H7 (cell line): ENCODE measurements at regions not wholly inside any gene's neighbourhood (a gene's known extent, or its start where the extent isn't known, plus 50 kb on each side); places are given as distances from the start of the nearest gene placed in this dataset.

Source experiments
- DNase-seq: peaks from one replicate; pipeline ENCODE4 v3.0.0; 2012
- H3K27me3 ChIP-seq: 2 replicates; pipeline ENCODE4 v1.6.0; 2011; ENCODE audit warnings: mild to moderate bottlenecking, low read length; ENCODE audit not compliant: control insufficient read depth, insufficient read depth
- H3K36me3 ChIP-seq: replicated peaks from 2 replicates; pipeline ENCODE4 v1.5.1; 2011; ENCODE audit warnings: low read length; ENCODE audit not compliant: control insufficient read depth, insufficient read depth
- H3K4me3 ChIP-seq: 2 replicates; pipeline ENCODE4 v1.5.1; 2011; ENCODE audit warnings: low read depth, mild to moderate bottlenecking, control low read depth, low read length, moderate library complexity; ENCODE audit not compliant: insufficient read depth

DNA sequence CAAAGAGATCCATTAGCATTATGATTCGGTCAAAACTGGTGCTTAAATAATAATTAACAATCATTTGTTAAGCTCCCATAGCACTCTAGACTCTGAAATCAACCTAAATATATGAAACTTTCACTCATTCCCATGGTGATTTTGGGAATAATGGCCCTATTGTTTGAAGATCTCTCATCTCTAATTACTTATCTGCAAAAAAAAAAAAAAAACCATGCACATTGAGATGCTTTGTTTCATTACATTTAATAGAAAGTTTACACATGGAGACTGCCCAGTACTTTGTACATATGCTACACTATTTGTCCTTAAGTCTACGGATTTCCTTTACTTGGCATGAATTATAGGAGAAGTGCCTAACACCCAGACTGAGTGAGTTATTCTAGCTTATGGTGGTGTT, 280.6 kb upstream of the MEOX2 start:
- Histone ChIP-seq H3K4me3 (no peak overlapping the region), H3K36me3 (no peaks in the 10 kb centered on the region), H3K27me3 (no peaks in the 10 kb centered on the region)
- no peak for DNase-seq

DNA sequence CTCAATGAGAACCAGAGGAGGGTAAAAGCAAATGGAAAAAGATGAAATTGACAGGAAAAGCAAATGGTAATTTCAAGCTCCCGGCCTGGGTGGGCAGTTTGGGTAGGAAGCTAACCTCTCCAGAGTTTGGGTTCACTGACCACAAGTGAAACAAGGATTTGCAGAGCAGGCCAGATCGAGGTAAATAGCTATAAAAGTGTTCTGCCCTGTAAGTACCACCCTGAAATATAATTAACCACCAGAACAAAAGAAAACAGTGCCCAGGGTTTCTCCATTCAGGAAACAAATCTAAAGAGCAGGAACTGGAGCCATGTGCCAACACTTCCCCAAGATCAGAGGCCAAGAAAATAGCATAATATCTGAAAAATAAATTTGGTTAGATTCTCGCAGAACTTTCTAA, 276.7 kb upstream of the MEOX2 start:
- H3K27me3 ChIP-seq: no peaks in the 10 kb centered on the region
- no peak for DNase-seq
- no peak overlapping the region for H3K4me3 ChIP-seq

DNA sequence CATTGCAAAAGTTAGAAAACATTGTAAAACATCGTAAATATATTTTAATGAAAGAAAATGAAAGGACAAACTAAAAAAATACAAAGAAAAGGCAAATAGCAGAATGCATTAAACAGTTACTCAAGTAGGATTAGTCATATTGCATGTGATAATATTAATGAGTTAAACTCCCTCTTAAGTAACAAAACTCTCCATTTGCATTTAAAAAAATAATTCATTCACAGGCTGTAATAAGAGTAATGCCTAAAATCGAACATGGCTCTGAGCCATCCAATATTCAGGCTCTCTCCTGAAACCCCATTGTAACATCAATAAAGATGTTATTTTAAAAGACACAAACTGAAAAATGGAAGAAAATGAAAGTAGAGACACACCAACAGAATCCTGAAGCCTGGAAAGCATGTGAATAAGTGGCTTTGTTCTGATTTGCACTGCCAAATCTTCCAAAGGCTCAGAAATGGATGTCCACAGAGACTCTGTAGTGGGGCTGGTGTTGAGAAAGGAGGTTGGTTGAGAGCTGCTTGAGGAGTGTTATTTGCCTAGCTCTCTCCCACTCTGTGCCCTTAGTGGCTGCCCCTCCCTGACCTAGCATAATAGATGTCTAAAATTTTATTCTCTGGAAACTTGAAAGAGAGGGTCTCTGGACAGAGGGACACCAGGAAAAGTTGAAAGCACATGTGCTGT, 268.3 kb upstream of the MEOX2 start:
- H3K4me3 ChIP-seq: no peak overlapping the region
- DNase-seq: no peak
- no peaks in the 10 kb centered on the region for H3K36me3 ChIP-seq
- H3K27me3 ChIP-seq: no peaks in the 10 kb centered on the region

More for the DNA sequence above, 276.7 kb upstream of the MEOX2 start:
- no peaks in the 10 kb centered on the region for H3K36me3 ChIP-seq

DNA sequence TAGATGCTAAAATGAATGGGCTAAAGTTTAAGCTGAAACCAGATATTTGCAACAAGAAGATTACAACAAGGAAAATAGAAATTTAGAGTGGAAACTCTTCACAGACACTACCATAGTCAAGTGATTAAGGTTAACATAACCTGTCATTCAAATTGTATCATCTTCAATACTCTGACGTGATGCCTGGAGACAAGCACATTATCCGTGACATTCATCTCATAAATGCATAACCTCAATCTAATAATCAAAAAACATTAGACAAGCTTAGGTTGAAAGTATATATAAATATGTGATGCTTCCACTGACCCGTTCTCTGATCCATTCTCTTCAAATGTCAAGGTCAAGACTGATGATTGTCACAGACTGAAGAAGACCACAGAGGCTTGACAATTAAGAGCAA, 263.8 kb upstream of the MEOX2 start:
- H3K36me3 ChIP-seq: no peaks in the 10 kb centered on the region
- no peak overlapping the region for H3K4me3 ChIP-seq
- H3K27me3 ChIP-seq: no peaks in the 10 kb centered on the region
- no peak for DNase-seq

DNA sequence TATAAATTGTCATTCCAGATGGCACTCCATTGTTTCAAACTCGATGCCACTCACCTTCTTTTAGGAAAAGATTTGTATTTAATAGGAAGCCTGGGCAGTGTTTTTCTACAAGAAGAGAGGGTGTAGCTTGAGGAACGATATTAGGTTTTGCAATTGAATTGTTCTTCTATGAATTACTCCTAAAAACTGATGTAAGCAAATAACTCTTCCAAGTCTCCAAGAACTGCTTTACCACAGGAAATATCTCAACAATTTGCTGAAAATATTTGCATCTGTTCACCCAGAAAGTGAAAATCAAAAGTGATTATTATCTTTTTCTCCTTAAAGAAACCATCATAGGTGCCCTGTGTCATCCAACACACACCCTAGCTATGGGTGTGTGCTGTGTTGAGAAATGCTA, 261.3 kb upstream of the MEOX2 start:
- Histone ChIP-seq H3K36me3 (no peaks in the 10 kb centered on the region), H3K27me3 (no peaks in the 10 kb centered on the region), H3K4me3 (no peak overlapping the region)
- DNase-seq: no peak

DNA sequence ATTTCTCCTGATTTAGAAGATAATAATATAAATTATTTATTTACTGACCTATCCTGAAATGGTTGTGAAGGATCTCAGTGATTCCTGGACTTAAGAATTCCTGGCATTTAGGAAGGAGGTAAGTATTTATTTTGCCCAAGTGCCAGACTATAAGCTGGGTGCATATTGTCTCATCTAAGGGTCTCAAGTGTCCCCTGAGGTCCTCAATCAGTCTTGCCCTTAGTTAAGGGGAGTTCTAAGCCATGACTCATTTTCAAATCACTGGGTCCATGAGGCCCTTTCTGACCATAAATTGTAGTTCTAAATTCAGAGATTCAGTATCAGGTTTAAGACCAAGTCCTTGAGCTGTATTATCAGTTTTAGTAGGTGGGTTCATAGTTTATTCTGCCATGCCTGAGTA, 251.6 kb upstream of the MEOX2 start:
- no peak for DNase-seq
- peaks cover 2% of the 10 kb centered on the region; the same call in 1 of the 2 replicates for H3K27me3 ChIP-seq
- no peak overlapping the region for H3K4me3 ChIP-seq
- H3K36me3 ChIP-seq: no peaks in the 10 kb centered on the region

DNA sequence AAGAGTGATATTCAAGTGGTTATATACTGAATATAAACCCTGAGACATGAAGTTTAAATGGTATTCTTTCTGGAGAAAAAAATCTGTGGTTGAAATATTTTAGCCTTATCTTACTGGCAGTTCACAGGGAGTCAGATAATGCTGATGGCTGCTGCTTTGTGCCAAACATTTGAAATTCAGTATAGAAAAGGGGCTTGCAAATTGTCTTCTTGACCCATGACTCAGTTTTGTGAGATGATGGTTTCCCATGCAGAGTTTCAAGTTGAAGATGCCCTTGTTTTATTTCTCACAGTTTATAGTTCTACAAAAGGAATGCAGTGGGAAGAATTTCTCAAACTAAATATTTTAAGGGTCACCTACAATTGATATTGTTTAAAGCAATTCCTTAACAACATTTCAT, 251.1 kb upstream of the MEOX2 start:
- no peak for DNase-seq
- Histone ChIP-seq H3K27me3 (peaks cover 2% of the 10 kb centered on the region; the same call in 1 of the 2 replicates), H3K4me3 (no peak overlapping the region), H3K36me3 (no peaks in the 10 kb centered on the region)

DNA sequence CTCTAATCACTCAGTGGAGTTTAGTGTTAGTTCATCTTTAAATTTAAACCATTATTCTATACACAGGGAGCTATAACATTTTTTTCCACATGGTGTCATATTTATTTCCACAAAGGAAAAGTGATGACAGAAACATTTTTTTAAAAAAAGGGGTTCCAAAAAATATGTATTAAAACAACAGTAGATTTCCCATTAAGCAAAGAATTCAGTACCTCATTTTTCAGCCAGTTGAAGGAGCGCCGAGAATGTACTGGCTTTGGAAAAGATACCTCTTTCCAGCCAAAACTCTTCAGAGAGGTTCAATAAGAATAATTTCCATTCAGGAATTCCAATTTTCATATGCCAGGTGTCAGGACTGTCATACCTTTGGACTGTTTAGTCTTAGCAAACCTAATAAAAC, 250.5 kb upstream of the MEOX2 start:
- H3K27me3 ChIP-seq: peaks cover 2% of the 10 kb centered on the region; the same call in 1 of the 2 replicates
- no peak overlapping the region for H3K4me3 ChIP-seq
- no peaks in the 10 kb centered on the region for H3K36me3 ChIP-seq
- DNase-seq: no peak

DNA sequence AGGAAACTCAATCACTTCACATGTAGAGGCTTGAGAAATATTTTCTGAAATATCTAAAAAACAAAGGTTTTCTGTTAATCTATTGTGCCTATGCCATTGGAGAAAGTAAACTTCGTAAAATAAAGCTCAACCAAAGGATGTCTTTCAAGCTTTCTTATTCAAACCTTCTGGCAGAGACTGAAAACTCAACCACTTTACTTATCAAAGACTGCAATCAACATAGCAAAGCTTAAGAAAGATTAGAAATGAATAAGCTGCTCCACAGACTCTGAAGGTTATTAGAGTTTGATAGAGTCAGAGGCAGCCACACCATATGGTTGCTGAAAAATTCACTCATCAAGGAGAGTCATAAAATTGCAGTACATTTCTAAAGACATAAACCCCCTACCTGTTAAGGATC, 245.8 kb upstream of the MEOX2 start:
- peaks cover 2% of the 10 kb centered on the region; the same call in 1 of the 2 replicates for H3K27me3 ChIP-seq
- no peak overlapping the region for H3K4me3 ChIP-seq
- H3K36me3 ChIP-seq: no peaks in the 10 kb centered on the region
- peak; percentile 2 for DNase-seq

DNA sequence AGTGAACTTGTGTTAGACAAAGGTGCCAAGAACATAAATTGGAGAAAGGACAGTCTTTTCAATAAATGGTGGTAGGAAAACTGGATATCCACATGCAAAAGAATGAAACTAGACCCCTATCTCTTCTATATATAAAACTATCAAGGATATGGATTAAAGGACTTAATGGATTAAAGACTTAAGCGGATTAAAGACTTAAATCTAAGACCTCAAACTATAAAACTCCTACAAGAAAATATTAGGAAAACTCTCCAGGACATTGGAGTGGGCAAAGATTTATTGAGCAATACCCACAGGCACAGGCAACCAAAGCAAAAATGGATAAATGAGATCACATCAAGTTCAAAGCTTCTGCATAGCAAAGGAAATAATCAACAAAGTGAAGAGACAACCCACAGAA, 242.9 kb upstream of the MEOX2 start:
- DNase-seq: no peak
- Histone ChIP-seq H3K4me3 (no peak overlapping the region), H3K27me3 (peaks cover 2% of the 10 kb centered on the region; the same call in 1 of the 2 replicates), H3K36me3 (no peaks in the 10 kb centered on the region)

DNA sequence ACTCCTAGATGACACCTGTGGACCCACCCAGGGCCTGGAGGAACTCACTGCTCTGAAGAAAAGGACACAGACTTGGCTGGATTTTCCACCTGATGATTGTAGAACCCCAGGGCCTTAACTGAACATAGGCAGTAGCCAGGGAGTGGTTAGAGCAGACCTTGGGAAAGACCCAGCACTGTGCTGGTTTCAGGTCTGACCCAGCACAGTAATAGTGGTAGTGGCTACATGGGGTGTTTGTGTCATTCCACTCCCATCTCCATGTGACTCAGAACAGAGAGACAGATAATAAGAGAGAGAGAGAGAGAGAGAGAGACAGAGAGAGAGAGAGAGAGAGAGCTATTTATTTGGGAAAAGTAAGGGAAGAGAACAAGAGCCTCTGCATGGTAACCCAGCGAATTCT, 239.1 kb upstream of the MEOX2 start:
- no peak for DNase-seq
- Histone ChIP-seq H3K27me3 (no peaks in the 10 kb centered on the region), H3K4me3 (no peak overlapping the region), H3K36me3 (no peaks in the 10 kb centered on the region)

DNA sequence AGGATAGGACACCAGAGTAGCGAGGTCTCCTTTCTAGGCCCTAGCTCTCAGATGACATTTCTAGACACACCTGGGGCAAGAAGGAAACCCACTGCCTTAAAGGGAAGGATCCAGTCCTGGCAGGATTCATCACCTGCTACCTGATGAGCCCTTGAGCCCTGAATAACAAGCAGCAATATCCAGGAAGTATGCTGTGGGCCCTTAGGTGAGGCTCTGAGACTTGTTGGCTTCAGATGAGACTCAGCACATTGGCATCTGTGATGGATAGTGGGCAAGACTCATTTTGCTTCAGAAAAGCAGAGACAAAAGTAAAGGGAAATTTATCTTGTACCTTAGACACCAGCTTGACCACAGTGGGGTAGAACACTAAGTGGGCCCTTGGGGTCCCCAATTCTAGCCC, 238.4 kb upstream of the MEOX2 start:
- no peaks in the 10 kb centered on the region for H3K27me3 ChIP-seq
- no peak overlapping the region for H3K4me3 ChIP-seq
- H3K36me3 ChIP-seq: no peaks in the 10 kb centered on the region
- DNase-seq: no peak

DNA sequence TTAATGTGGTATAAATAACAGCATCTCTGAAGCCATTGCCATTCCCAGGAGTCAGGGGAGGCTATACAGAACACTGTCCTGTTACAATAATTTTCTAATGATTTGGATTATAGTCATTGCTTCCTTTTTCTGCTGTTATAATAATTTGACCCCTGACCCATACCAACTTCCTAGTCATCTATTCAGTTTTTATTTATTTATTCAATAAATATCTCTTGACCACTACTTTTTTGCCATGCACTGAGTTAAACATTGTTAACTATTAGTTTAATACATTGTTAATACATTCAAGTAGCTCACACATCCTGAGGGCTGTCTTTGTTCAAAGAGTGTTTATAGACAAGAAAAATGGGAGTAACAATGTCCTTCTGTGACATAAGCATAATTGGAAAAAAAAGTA, 235.5 kb upstream of the MEOX2 start:
- DNase-seq: no peak
- Histone ChIP-seq H3K36me3 (no peaks in the 10 kb centered on the region), H3K4me3 (no peak overlapping the region), H3K27me3 (no peaks in the 10 kb centered on the region)

DNA sequence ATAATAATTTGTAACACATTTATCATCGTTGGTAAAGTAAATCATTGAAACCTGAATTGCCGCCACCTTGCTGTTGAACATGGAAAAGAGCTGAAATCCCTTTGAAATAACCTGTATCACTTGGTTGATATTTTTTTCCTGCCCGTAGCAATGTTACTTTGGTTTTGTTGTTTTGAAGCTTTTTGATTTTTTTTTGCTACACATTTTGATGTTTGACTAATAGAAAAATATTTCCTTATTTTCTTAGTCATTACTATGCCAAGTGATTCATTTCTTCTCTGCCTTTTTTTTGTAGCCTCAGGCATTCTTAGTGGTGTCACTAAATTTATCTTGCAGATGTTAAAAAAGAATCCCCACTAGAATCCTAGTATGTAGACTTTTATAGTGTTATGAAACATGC, 235.1 kb upstream of the MEOX2 start:
- H3K27me3 ChIP-seq: no peaks in the 10 kb centered on the region
- H3K4me3 ChIP-seq: no peak overlapping the region
- no peaks in the 10 kb centered on the region for H3K36me3 ChIP-seq
- no peak for DNase-seq

DNA sequence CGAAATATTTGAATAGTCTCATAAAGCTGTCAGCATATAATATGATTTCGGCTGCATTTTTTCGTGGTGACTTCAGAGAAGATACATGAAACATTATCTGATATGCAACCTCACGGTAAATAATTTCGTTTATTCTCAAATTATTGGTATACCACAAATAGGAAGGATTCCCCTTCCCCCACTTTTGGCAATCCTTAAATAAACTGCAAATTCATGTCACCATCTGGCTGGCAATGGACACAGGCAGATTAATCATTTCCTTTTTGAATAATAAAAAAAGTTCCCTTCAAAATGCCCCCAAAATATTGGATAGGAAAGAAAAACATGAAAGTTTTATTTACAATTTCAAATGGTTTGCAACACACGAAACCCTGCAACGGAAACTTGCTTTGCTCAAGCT, 234.5 kb upstream of the MEOX2 start:
- no peak overlapping the region for H3K4me3 ChIP-seq
- H3K27me3 ChIP-seq: no peaks in the 10 kb centered on the region
- DNase-seq: no peak
- H3K36me3 ChIP-seq: no peaks in the 10 kb centered on the region
